ENCODE measurements at regions not wholly inside any gene's neighbourhood (a gene's known extent, or its start where the extent isn't known, plus 50 kb on each side); places are given as distances from the start of the nearest gene placed in this dataset.
A peak's percentile ranks its signal among the peaks of the same experiment; 100 is the strongest.

DNA sequence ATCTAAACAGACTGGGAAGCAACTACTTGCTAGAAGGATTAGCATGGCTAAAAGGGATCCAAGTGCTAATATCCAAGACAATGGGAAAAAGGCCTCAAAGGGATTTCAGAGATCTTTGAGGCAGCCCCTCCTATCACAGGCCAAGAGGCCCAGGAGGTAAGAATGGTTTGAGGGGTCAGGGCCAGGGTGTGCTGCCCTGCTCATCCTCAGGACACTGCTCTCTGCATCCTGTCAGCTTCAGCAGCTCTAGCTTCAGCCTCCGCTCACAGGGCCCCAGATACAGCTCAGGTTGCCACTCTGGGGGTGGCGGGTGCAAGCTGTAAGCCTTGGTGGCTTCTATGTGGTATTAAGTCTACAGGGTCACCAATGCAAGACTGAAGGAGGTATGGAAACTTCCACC lies 278.7 kb downstream of the PARP8 start (continued):
- TF ChIP-seq, protein P1, sequence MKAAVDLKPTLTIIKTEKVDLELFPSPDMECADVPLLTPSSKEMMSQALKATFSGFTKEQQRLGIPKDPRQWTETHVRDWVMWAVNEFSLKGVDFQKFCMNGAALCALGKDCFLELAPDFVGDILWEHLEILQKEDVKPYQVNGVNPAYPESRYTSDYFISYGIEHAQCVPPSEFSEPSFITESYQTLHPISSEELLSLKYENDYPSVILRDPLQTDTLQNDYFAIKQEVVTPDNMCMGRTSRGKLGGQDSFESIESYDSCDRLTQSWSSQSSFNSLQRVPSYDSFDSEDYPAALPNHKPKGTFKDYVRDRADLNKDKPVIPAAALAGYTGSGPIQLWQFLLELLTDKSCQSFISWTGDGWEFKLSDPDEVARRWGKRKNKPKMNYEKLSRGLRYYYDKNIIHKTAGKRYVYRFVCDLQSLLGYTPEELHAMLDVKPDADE (IDR thresholded peaks at IDR 0.05) = no peak
- no peak for TF ChIP-seq CREB1 (CRISPR knock-in tag; IDR thresholded peaks at IDR 0.05; ENCODE audit: low read depth)

DNA sequence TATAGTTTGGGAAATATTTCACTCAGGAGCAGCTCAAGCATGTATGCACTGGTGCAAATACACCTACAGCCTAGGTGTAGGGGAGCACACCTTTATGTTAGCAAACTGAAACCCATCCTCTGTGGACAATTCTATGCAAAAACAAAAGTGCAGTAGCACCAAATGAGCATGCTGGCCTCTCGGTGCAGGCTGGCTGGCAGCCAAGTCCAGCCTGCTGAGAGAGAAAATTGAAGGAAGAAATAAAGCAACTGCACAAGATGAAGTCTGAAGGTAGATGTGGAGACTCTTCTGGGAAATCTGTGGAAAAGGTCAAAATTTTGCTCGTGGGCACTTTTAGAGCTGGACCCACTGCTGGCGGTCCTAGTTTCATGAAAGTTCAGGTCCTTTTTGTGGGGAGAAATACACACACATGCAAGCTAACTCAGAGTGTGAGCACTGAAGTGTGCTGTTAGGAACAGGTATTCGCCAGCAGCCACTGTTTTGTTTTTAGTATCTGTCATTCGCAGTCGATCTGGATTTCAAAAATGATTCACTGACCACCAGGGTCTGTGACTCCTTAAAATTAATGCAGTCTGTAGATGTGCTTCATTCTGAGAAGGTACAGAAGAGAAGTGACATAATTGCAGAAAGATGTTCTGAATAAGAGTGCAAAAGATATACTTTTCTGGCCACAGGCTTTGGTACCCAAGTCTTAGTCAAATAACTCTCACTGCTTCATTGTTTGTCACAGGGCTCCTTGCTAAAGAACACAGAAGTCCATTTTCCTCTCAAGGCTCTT lies 281.7 kb downstream of the PARP8 start:
- peaks cover 25% of the 10 kb centered on the region for H3K36me3 Mint-ChIP-seq (ENCODE audit: low read depth)
- DNase-seq (ENCODE audit: low spot score) = no peak
- Histone ChIP-seq H2AFZ (peak overlapping the region; percentile 78; the same call in 1 of the 2 replicates), H3K79me2 (replicated peaks; ENCODE audit: insufficient read depth) (no peaks in the 10 kb centered on the region), H3K27me3 (ENCODE audit: insufficient read depth) (no peaks in the 10 kb centered on the region), H4K20me1 (replicated peaks; ENCODE audit: insufficient read depth) (no peaks in the 10 kb centered on the region), H3K36me3 (ENCODE audit: insufficient read depth) (no peaks in the 10 kb centered on the region), H3K4me1 (ENCODE audit: insufficient read depth) (no peaks in the 10 kb centered on the region), H3K9me2 (ENCODE audit: insufficient read depth) (no peaks in the 10 kb centered on the region), H3K27ac (ENCODE audit: low read depth) (no peak overlapping the region), H3F3A (replicated peaks; ENCODE audit: low read depth) (no peaks in the 10 kb centered on the region), H3K4me2 (no peak overlapping the region), H3K4me3 (no peak overlapping the region)
- H3K27me3 Mint-ChIP-seq (ENCODE audit: insufficient read depth, low read depth, poor library complexity) = peaks cover 2% of the 10 kb centered on the region
- no peak for ATAC-seq
- peaks cover 27% of the 10 kb centered on the region for H3K9me3 Mint-ChIP-seq
- no peaks in the 10 kb centered on the region for H3K4me1 Mint-ChIP-seq
- H3K27ac Mint-ChIP-seq = no peak overlapping the region
- H3K4me3 Mint-ChIP-seq = no peak overlapping the region
- TF ChIP-seq, protein P2, sequence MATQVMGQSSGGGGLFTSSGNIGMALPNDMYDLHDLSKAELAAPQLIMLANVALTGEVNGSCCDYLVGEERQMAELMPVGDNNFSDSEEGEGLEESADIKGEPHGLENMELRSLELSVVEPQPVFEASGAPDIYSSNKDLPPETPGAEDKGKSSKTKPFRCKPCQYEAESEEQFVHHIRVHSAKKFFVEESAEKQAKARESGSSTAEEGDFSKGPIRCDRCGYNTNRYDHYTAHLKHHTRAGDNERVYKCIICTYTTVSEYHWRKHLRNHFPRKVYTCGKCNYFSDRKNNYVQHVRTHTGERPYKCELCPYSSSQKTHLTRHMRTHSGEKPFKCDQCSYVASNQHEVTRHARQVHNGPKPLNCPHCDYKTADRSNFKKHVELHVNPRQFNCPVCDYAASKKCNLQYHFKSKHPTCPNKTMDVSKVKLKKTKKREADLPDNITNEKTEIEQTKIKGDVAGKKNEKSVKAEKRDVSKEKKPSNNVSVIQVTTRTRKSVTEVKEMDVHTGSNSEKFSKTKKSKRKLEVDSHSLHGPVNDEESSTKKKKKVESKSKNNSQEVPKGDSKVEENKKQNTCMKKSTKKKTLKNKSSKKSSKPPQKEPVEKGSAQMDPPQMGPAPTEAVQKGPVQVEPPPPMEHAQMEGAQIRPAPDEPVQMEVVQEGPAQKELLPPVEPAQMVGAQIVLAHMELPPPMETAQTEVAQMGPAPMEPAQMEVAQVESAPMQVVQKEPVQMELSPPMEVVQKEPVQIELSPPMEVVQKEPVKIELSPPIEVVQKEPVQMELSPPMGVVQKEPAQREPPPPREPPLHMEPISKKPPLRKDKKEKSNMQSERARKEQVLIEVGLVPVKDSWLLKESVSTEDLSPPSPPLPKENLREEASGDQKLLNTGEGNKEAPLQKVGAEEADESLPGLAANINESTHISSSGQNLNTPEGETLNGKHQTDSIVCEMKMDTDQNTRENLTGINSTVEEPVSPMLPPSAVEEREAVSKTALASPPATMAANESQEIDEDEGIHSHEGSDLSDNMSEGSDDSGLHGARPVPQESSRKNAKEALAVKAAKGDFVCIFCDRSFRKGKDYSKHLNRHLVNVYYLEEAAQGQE (IDR thresholded peaks at IDR 0.05; ENCODE audit: unreplicated experiment) = no peak
- TF ChIP-seq JUNB (IDR thresholded peaks at IDR 0.05; ENCODE audit: unreplicated experiment) (no peak), STAT1 (IDR thresholded peaks at IDR 0.05; ENCODE audit: unreplicated experiment) (no peak), CREB1 (CRISPR knock-in tag; IDR thresholded peaks at IDR 0.05; ENCODE audit: low read depth) (no peak), POLR2AphosphoS5 (IDR thresholded peaks at IDR 0.05; ENCODE audit: low read depth) (no peak), EZH2phosphoT487 (IDR thresholded peaks at IDR 0.05; ENCODE audit: unreplicated experiment) (no peak), EZH2 (IDR thresholded peaks at IDR 0.05; ENCODE audit: low read depth, unreplicated experiment) (no peak), ZNF114 (CRISPR knock-in tag; IDR thresholded peaks at IDR 0.05) (no peak), ZNF331 (CRISPR knock-in tag; IDR thresholded peaks at IDR 0.05; ENCODE audit: low read depth) (no peak)
- TF ChIP-seq, protein P1 (IDR thresholded peaks at IDR 0.05) = no peak
- TF ChIP-seq, protein P3, sequence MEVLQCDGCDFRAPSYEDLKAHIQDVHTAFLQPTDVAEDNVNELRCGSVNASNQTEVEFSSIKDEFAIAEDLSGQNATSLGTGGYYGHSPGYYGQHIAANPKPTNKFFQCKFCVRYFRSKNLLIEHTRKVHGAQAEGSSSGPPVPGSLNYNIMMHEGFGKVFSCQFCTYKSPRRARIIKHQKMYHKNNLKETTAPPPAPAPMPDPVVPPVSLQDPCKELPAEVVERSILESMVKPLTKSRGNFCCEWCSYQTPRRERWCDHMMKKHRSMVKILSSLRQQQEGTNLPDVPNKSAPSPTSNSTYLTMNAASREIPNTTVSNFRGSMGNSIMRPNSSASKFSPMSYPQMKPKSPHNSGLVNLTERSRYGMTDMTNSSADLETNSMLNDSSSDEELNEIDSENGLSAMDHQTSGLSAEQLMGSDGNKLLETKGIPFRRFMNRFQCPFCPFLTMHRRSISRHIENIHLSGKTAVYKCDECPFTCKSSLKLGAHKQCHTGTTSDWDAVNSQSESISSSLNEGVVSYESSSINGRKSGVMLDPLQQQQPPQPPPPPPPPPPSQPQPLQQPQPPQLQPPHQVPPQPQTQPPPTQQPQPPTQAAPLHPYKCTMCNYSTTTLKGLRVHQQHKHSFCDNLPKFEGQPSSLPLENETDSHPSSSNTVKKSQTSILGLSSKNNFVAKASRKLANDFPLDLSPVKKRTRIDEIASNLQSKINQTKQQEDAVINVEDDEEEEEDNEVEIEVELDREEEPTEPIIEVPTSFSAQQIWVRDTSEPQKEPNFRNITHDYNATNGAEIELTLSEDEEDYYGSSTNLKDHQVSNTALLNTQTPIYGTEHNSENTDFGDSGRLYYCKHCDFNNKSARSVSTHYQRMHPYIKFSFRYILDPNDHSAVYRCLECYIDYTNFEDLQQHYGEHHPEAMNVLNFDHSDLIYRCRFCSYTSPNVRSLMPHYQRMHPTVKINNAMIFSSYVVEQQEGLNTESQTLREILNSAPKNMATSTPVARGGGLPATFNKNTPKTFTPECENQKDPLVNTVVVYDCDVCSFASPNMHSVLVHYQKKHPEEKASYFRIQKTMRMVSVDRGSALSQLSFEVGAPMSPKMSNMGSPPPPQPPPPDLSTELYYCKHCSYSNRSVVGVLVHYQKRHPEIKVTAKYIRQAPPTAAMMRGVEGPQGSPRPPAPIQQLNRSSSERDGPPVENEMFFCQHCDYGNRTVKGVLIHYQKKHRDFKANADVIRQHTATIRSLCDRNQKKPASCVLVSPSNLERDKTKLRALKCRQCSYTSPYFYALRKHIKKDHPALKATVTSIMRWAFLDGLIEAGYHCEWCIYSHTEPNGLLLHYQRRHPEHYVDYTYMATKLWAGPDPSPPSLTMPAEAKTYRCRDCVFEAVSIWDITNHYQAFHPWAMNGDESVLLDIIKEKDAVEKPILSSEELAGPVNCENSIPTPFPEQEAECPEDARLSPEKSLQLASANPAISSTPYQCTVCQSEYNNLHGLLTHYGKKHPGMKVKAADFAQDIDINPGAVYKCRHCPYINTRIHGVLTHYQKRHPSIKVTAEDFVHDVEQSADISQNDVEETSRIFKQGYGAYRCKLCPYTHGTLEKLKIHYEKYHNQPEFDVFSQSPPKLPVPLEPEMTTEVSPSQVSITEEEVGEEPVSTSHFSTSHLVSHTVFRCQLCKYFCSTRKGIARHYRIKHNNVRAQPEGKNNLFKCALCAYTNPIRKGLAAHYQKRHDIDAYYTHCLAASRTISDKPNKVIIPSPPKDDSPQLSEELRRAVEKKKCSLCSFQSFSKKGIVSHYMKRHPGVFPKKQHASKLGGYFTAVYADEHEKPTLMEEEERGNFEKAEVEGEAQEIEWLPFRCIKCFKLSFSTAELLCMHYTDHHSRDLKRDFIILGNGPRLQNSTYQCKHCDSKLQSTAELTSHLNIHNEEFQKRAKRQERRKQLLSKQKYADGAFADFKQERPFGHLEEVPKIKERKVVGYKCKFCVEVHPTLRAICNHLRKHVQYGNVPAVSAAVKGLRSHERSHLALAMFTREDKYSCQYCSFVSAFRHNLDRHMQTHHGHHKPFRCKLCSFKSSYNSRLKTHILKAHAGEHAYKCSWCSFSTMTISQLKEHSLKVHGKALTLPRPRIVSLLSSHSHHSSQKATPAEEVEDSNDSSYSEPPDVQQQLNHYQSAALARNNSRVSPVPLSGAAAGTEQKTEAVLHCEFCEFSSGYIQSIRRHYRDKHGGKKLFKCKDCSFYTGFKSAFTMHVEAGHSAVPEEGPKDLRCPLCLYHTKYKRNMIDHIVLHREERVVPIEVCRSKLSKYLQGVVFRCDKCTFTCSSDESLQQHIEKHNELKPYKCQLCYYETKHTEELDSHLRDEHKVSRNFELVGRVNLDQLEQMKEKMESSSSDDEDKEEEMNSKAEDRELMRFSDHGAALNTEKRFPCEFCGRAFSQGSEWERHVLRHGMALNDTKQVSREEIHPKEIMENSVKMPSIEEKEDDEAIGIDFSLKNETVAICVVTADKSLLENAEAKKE (CRISPR knock-in tag; IDR thresholded peaks at IDR 0.05) = no peak

Data from GM23338 (cell line).